H1 (cell line): ENCODE measurements at regions not wholly inside any gene's neighbourhood (a gene's known extent, or its start where the extent isn't known, plus 50 kb on each side); places are given as distances from the start of the nearest gene placed in this dataset.

Experiments used
- CTCF ChIA-PET: fragments of 300-600 bp; sonication (Branson Sonifier 250); formaldehyde crosslinking; loops from one replicate; lab custom pipeline; 2021; ENCODE audit not compliant: partially characterized antibody; lab: Charles Lee
- POLR2A ChIA-PET: fragments of 300-600 bp; sonication (Branson Sonifier 250); formaldehyde crosslinking; loops from one replicate; lab custom pipeline; 2021; ENCODE audit warnings: inconsistent platforms; ENCODE audit not compliant: partially characterized antibody; lab: Charles Lee
- DNase-seq, 2 experiments: peaks; one replicate each; pipeline versions ENCODE4 v3.0.0 to v3.0.0-alpha.2; 2010 to 2022; ENCODE audit warnings: low spot score in 2 of 2, low read depth in 1 of 2, mixed read lengths in 1 of 2
- FAIRE-seq: peaks from 2 replicates; lab custom pipeline; 2011; peaks lifted over from hg19 to GRCh38; lab: Jason Lieb, UNC
- H2AFZ ChIP-seq: 2 replicates; pipeline ENCODE4 v1.8.1; 2012; ENCODE audit warnings: low read length, inconsistent platforms
- H2AK5ac ChIP-seq: 2 replicates; pipeline ENCODE4 v1.6.1; 2013; ENCODE audit warnings: low read depth, low read length
- H2BK120ac ChIP-seq: replicated peaks from 2 replicates; pipeline ENCODE3; 2013; ENCODE audit warnings: low read depth, low read length, inconsistent platforms
- H2BK12ac ChIP-seq: 2 replicates; pipeline ENCODE4 v1.6.1; 2013; ENCODE audit warnings: low read depth, low read length
- H2BK15ac ChIP-seq: 2 replicates; pipeline ENCODE4 v1.6.1; 2013; ENCODE audit warnings: low read length
- H2BK20ac ChIP-seq: 2 replicates; pipeline ENCODE4 v1.6.1; 2013; ENCODE audit warnings: low read length
- H2BK5ac ChIP-seq: 2 replicates; pipeline ENCODE4 v1.6.1; 2013; ENCODE audit warnings: low read depth, low read length
- H3K14ac ChIP-seq: 2 replicates; pipeline ENCODE4 v1.6.1; 2013; ENCODE audit warnings: inconsistent platforms; ENCODE audit not compliant: insufficient read length
- H3K18ac ChIP-seq: 2 replicates; pipeline ENCODE4 v1.6.1; 2013; ENCODE audit warnings: low read length; ENCODE audit errors: extremely low read depth
- H3K23ac ChIP-seq: 2 replicates; pipeline ENCODE4 v1.6.1; 2013; ENCODE audit warnings: inconsistent platforms; ENCODE audit not compliant: insufficient read length
- H3K23me2 ChIP-seq: 2 replicates; pipeline ENCODE4 v1.6.1; 2013; ENCODE audit warnings: low read depth, low read length
- H3K27ac ChIP-seq: 2 replicates; pipeline ENCODE4 v1.6.1; 2011; ENCODE audit warnings: low read depth, low read length, inconsistent platforms
- H3K27me3 ChIP-seq, 4 experiments: replicated peaks in 1 of 4; 1 replicate in 1 of 4; 2 replicates in 3 of 4; pipeline versions ENCODE4 v1.6.1 to v1.8.1; 2011 to 2013; ENCODE audit warnings: low read length in 3 of 4, mild to moderate bottlenecking in 3 of 4, inconsistent platforms in 2 of 4, mixed read lengths in 2 of 4, moderate library complexity in 1 of 4; ENCODE audit not compliant: control insufficient read depth in 3 of 4, insufficient read depth in 3 of 4; ENCODE audit errors: extremely low read depth in 1 of 4
- H3K36me3 ChIP-seq, 4 experiments: 2 replicates each; pipeline versions ENCODE4 v1.6.1 to v1.8.1; 2011 to 2013; ENCODE audit warnings: mild to moderate bottlenecking in 4 of 4, low read length in 3 of 4, moderate library complexity in 2 of 4, control low read depth in 1 of 4, inconsistent platforms in 1 of 4; ENCODE audit not compliant: insufficient read depth in 4 of 4, control insufficient read depth in 2 of 4
- H3K4ac ChIP-seq: replicated peaks from 2 replicates; pipeline ENCODE3; 2013; ENCODE audit warnings: low read length, low read depth, mixed read lengths, inconsistent platforms; ENCODE audit not compliant: insufficient read length
- H3K4me1 ChIP-seq, 4 experiments: replicated peaks in 1 of 4; 1 replicate in 1 of 4; 2 replicates in 3 of 4; pipeline versions ENCODE4 v1.6.1 to v1.8.1; 2011 to 2013; ENCODE audit warnings: low read length in 3 of 4, inconsistent platforms in 2 of 4, mixed read lengths in 1 of 4; ENCODE audit not compliant: insufficient read depth in 4 of 4, control insufficient read depth in 3 of 4
- H3K4me2 ChIP-seq, 2 experiments: 2 replicates each; pipeline versions ENCODE4 v1.6.1 to v1.8.1; 2011 to 2013; ENCODE audit warnings: low read depth in 2 of 2, low read length in 2 of 2, control low read depth in 1 of 2, inconsistent platforms in 1 of 2, mild to moderate bottlenecking in 1 of 2; ENCODE audit not compliant: insufficient read depth in 1 of 2
- H3K4me3 ChIP-seq, 4 experiments: fragments of 200-600, 300-600 bp in 1 of 4; sonication (generic), shearing (Covaris generic), sonication (Bioruptor Twin) in 1 of 4; 2 replicates each; pipeline versions ENCODE4 v1.5.1 to v1.8.1; 2011 to 2016; ENCODE audit warnings: low read length in 4 of 4, low read depth in 3 of 4, control low read depth in 2 of 4, inconsistent platforms in 2 of 4, mild to moderate bottlenecking in 2 of 4, mixed read lengths in 1 of 4, moderate library complexity in 1 of 4; ENCODE audit not compliant: insufficient read depth in 2 of 4; ENCODE audit errors: extremely low read depth in 1 of 4
- H3K56ac ChIP-seq: replicated peaks from 2 replicates; pipeline ENCODE3; 2013; ENCODE audit warnings: low read depth, mild to moderate bottlenecking, mixed read lengths, low read length, inconsistent platforms; ENCODE audit not compliant: insufficient read length
- H3K79me1 ChIP-seq: 2 replicates; pipeline ENCODE4 v1.6.1; 2013; ENCODE audit warnings: low read depth, low read length, control low read depth
- H3K79me2 ChIP-seq, 2 experiments: 2 replicates each; pipeline versions ENCODE4 v1.6.1 to v1.8.1; 2012 to 2013; ENCODE audit warnings: low read length in 2 of 2, mild to moderate bottlenecking in 2 of 2, inconsistent platforms in 1 of 2; ENCODE audit not compliant: insufficient read depth in 2 of 2, control insufficient read depth in 1 of 2
- H3K9ac ChIP-seq, 4 experiments: replicated peaks in 1 of 4; 1 replicate in 1 of 4; 2 replicates in 3 of 4; pipeline versions ENCODE4 v1.6.1 to v1.8.1; 2011 to 2013; ENCODE audit warnings: low read depth in 3 of 4, low read length in 3 of 4, control low read depth in 2 of 4, mild to moderate bottlenecking in 2 of 4, moderate library complexity in 2 of 4, inconsistent platforms in 1 of 4; ENCODE audit errors: extremely low read depth in 1 of 4
- H3K9me3 ChIP-seq, 2 experiments: 2 replicates each; pipeline versions ENCODE4 v1.6.1 to v1.8.1; 2012 to 2013; ENCODE audit warnings: mild to moderate bottlenecking in 2 of 2, moderate library complexity in 2 of 2, control low read depth in 1 of 2, inconsistent platforms in 1 of 2, low read depth in 1 of 2, low read length in 1 of 2, mixed read lengths in 1 of 2; ENCODE audit not compliant: insufficient read depth in 2 of 2
- H4K20me1 ChIP-seq, 2 experiments: replicated peaks in 1 of 2; 2 replicates each; pipeline versions ENCODE3 to v1.8.1; 2011 to 2013; ENCODE audit warnings: inconsistent platforms in 2 of 2, low read length in 2 of 2, mild to moderate bottlenecking in 1 of 2; ENCODE audit not compliant: insufficient read depth in 2 of 2, control insufficient read depth in 1 of 2
- H4K5ac ChIP-seq: 2 replicates; pipeline ENCODE4 v1.6.1; 2013; ENCODE audit warnings: low read length, low read depth, mixed read lengths, inconsistent platforms; ENCODE audit not compliant: insufficient read length
- H4K8ac ChIP-seq: 2 replicates; pipeline ENCODE4 v1.8.0; 2013; ENCODE audit warnings: mild to moderate bottlenecking, moderate library complexity, low read length, inconsistent platforms; ENCODE audit not compliant: insufficient read depth; ENCODE audit errors: extremely low read depth
- H4K91ac ChIP-seq: replicated peaks from 2 replicates; pipeline ENCODE3; 2013; ENCODE audit warnings: low read length, mixed read lengths, inconsistent platforms; ENCODE audit not compliant: insufficient read length
- BCL11A ChIP-seq, 2 experiments: IDR thresholded peaks; one replicate each; pipeline ENCODE4 v1.6.1; 2011; ENCODE audit warnings: low read depth in 2 of 2, low read length in 2 of 2, mild to moderate bottlenecking in 2 of 2
- CHD1 ChIP-seq: IDR thresholded peaks from 2 replicates; pipeline ENCODE4 v1.6.1; 2012; ENCODE audit warnings: low read depth, low read length, improper control_type of control experiment
- CHD2 ChIP-seq: IDR thresholded peaks from 2 replicates; pipeline ENCODE4 v1.6.1; 2012; ENCODE audit warnings: low read length, improper control_type of control experiment
- EP300 ChIP-seq, 2 experiments: IDR thresholded peaks; 1 replicate in 1 of 2; 2 replicates in 1 of 2; pipeline ENCODE4 v1.6.1; 2011 to 2012; ENCODE audit warnings: low read depth in 2 of 2, low read length in 2 of 2, mild to moderate bottlenecking in 2 of 2, borderline replicate concordance in 1 of 2, inconsistent platforms in 1 of 2, moderate library complexity in 1 of 2
- GABPA ChIP-seq: IDR thresholded peaks from 2 replicates; pipeline ENCODE4 v1.6.1; 2011; ENCODE audit warnings: mild to moderate bottlenecking, low read length, moderate library complexity, borderline replicate concordance; ENCODE audit not compliant: insufficient read depth
- NANOG ChIP-seq: IDR thresholded peaks from 2 replicates; pipeline ENCODE4 v1.6.1; 2011; ENCODE audit warnings: low read length, low read depth, mild to moderate bottlenecking, inconsistent platforms; ENCODE audit not compliant: insufficient read depth, poor library complexity, severe bottlenecking
- POLR2A ChIP-seq, 2 experiments: IDR thresholded peaks; 1 replicate in 1 of 2; 2 replicates in 1 of 2; pipeline ENCODE4 v1.6.1; 2011; ENCODE audit warnings: low read depth in 2 of 2, low read length in 2 of 2, mild to moderate bottlenecking in 2 of 2; ENCODE audit errors: control extremely low read depth in 1 of 2
- SIRT6 ChIP-seq: IDR thresholded peaks from one replicate; pipeline ENCODE4 v1.7.1; 2012; ENCODE audit warnings: low read length, inconsistent platforms
- SP1 ChIP-seq: IDR thresholded peaks from 2 replicates; pipeline ENCODE4 v1.6.1; 2011; ENCODE audit warnings: low read depth, low read length
- SRF ChIP-seq: IDR thresholded peaks from 2 replicates; pipeline ENCODE4 v1.6.1; 2011; ENCODE audit warnings: mild to moderate bottlenecking, low read depth, low read length, moderate library complexity
- TBP ChIP-seq: IDR thresholded peaks from 2 replicates; pipeline ENCODE4 v1.6.1; 2011; ENCODE audit warnings: low read depth, low read length, improper control_type of control experiment
- YY1 ChIP-seq: IDR thresholded peaks from 2 replicates; pipeline ENCODE4 v1.6.1; 2011; ENCODE audit warnings: low read depth, mild to moderate bottlenecking, low read length
- ZNF274 ChIP-seq: IDR thresholded peaks from 2 replicates; pipeline ENCODE4 v1.7.0; 2012; ENCODE audit warnings: low read length, borderline replicate concordance; ENCODE audit errors: extremely low read depth
- TF ChIP-seq, protein P1 (sequence below): IDR thresholded peaks from 2 replicates; pipeline ENCODE4 v1.6.1; 2012; ENCODE audit warnings: inconsistent platforms
- TF ChIP-seq, protein P2 (sequence below): IDR thresholded peaks from 2 replicates; pipeline ENCODE4 v1.6.1; 2012; ENCODE audit warnings: inconsistent platforms

DNA sequence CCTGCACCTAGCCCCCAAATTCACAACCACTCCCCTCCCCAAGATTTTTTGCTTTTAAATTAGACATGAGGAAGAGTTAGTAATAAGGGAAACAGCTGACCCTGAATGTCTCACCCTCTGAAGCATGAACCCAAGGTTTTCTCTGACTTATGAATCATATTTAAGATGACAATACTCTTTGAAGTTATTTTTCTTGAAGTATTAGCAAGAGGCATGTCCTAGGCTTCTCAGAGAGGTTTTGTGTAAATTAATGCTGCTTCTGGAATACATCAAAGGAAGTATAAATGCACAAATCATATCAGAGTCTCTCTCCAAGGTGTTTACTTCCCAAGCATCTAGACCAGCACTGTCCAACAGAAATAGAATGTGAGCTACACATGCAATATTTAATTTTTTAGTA lies 408.1 kb upstream of the MARCKS start:
- POLR2A ChIA-PET, result no interaction called here
- Histone ChIP-seq H2AK5ac (no peak overlapping the region), H3K23me2 (no peaks in the 10 kb centered on the region), H3K23ac (no peak overlapping the region), H3K79me2 (no peaks in the 10 kb centered on the region), H3K4ac (no peak overlapping the region), H3K18ac (no peak overlapping the region), H2BK15ac (no peak overlapping the region), H2BK5ac (no peak overlapping the region), H3K9me3 (no peaks in the 10 kb centered on the region; a peak in 1 of 4 replicates), H3K27ac (no peak overlapping the region), H3K56ac (no peak overlapping the region), H2BK120ac (no peak overlapping the region), H3K9ac (no peak overlapping the region), H4K91ac (no peak overlapping the region), H2BK12ac (no peak overlapping the region), H2AFZ (no peak overlapping the region), H3K4me3 (no peak overlapping the region), H3K4me2 (no peak overlapping the region), H4K20me1 (no peaks in the 10 kb centered on the region), H4K8ac (no peak overlapping the region), H3K27me3 (no peaks in the 10 kb centered on the region), H3K4me1 (no peaks in the 10 kb centered on the region), H4K5ac (no peak overlapping the region), H3K36me3 (no peaks in the 10 kb centered on the region), H3K79me1 (no peaks in the 10 kb centered on the region), H3K14ac (no peak overlapping the region), H2BK20ac (no peak overlapping the region)
- FAIRE-seq (no peak), DNase-seq (no peak)
- TF ChIP-seq CHD1, result no peak
- TF ChIP-seq GABPA, result no peak
- no peak for TF ChIP-seq EP300 (IDR thresholded peaks at IDR 0.05; ENCODE audit: borderline replicate concordance in 1 of 2, low read depth in 2 of 2, low read length in 2 of 2)
- TF ChIP-seq BCL11A (IDR thresholded peaks at IDR 0.05; ENCODE audit: low read depth in 2 of 2, low read length in 2 of 2), result no peak
- no peak for TF ChIP-seq NANOG
- no peak for TF ChIP-seq SP1
- TF ChIP-seq, protein P1, sequence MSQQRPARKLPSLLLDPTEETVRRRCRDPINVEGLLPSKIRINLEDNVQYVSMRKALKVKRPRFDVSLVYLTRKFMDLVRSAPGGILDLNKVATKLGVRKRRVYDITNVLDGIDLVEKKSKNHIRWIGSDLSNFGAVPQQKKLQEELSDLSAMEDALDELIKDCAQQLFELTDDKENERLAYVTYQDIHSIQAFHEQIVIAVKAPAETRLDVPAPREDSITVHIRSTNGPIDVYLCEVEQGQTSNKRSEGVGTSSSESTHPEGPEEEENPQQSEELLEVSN, result no peak
- no peak for TF ChIP-seq ZNF274
- no peak for TF ChIP-seq SRF
- no peak for TF ChIP-seq TBP
- TF ChIP-seq, protein P2, sequence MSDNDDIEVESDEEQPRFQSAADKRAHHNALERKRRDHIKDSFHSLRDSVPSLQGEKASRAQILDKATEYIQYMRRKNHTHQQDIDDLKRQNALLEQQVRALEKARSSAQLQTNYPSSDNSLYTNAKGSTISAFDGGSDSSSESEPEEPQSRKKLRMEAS, result no peak
- no peak for TF ChIP-seq SIRT6
- no peak for TF ChIP-seq POLR2A (IDR thresholded peaks at IDR 0.05; ENCODE audit: control extremely low read depth in 1 of 2, low read depth in 2 of 2, low read length in 2 of 2)
- TF ChIP-seq CHD2, result no peak
- no peak for TF ChIP-seq YY1
- CTCF ChIA-PET, result interaction anchor here (0.6 to 1.2 kb wide), 3 partner anchors 15 to 336 kb away, joined by 3 to 5 read pairs (median 3); no protein-coding TSS in a partner anchor
